Tibial nerve (tissue), 4 donors: ENCODE measurements at regions not wholly inside any gene's neighbourhood (a gene's known extent, or its start where the extent isn't known, plus 50 kb on each side); places are given as distances from the start of the nearest gene placed in this dataset.

Experiments
- CTCF ChIP-seq, 5 experiments: fragments of 200-600 bp in 3 of 5; fragments of 450-650 bp in 2 of 5; sonication (generic) in 3 of 5; IDR thresholded peaks; one replicate each; pipeline ENCODE4 v1.5.1; 2016 to 2019; ENCODE audit warnings: antibody characterized with exemption in 5 of 5, mild to moderate bottlenecking in 3 of 5, moderate library complexity in 2 of 5
- EP300 ChIP-seq, 2 donors: sonication (generic); formaldehyde crosslinking; IDR thresholded peaks; one replicate each; pipeline ENCODE4 v1.6.1; 2017; ENCODE audit warnings: antibody characterized with exemption in 2 of 2, mild to moderate bottlenecking in 1 of 2
- POLR2A ChIP-seq, 2 donors: fragments of 450-650 bp; IDR thresholded peaks; one replicate each; pipeline ENCODE4 v1.6.1; 2017; ENCODE audit warnings: antibody characterized with exemption in 2 of 2, mild to moderate bottlenecking in 2 of 2, moderate library complexity in 2 of 2

- no peak for TF ChIP-seq CTCF (IDR thresholded peaks at IDR 0.05)
- no peak for TF ChIP-seq EP300 (IDR thresholded peaks at IDR 0.05)
- TF ChIP-seq POLR2A (IDR thresholded peaks at IDR 0.05): no peak
Measured at GRCh38 chr20:51104960-51105920, 82.3 kb upstream of the KCNG1 start.
